ENCODE measurements at regions not wholly inside any gene's neighbourhood (a gene's known extent, or its start where the extent isn't known, plus 50 kb on each side); places are given as distances from the start of the nearest gene placed in this dataset.

DNA sequence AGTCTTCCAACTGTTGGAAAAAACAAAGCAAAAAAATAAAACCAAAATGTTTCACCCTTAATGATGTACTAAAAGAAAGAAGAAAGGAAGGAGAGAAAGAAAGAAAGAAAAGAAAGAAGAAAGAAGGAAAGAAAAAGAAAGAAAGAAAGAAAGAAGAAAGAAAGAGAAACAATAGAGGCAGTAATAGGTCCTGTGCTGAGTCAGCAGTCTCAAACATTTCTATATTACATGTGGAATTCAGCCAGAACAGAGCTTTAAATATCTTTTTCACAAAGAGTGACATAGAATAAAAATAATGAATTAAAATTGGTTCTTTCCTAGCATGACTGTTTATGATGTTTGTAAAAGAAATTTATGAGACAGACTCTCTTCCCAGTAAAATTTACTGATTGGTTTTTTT is 1135.3 kb upstream of the CDH8 start:
- no peaks in the 10 kb centered on the region for H3K9me3 ChIP-seq (ENCODE audit: control insufficient read depth, insufficient read depth, low read depth, low read length)
- ATAC-seq, result no peak
- DNase-seq (ENCODE audit: low read depth, low spot score), result no peak
- CTCF ChIA-PET, result no interaction called here
- H3K27ac ChIP-seq (ENCODE audit: low read length), result no peak overlapping the region
- no peak overlapping the region for H3K4me3 ChIP-seq (ENCODE audit: low read depth in 2 of 2, low read length in 2 of 2)
- in situ Hi-C loops (cut with HindIII; ENCODE audit: low pct_unique_long_range_greater_than_20kb, low sequenced_read_pairs) (no loop called here), intact Hi-C loops (cut with micrococcal nuclease; ENCODE audit: unreplicated experiment) (no loop called here)
- no peaks in the 10 kb centered on the region for H3K4me1 ChIP-seq (ENCODE audit: control insufficient read depth, insufficient read depth, low read length)
- no peaks in the 10 kb centered on the region for H3K27me3 ChIP-seq (ENCODE audit: control insufficient read depth, insufficient read depth, low read length)
- TF ChIP-seq POLR2AphosphoS5 (IDR thresholded peaks at IDR 0.05; ENCODE audit: low read depth, low read length), result no peak
- no peak for TF ChIP-seq TCF7L2 (IDR thresholded peaks at IDR 0.05; ENCODE audit: low read depth, low read length)
- no peak for TF ChIP-seq REST (IDR thresholded peaks at IDR 0.05; ENCODE audit: insufficient read depth in 1 of 2, low read depth in 2 of 2, low read length in 1 of 2)
- TF ChIP-seq SIN3A (IDR thresholded peaks at IDR 0.05; ENCODE audit: borderline replicate concordance, insufficient read depth, low read depth, low read length), result no peak
- TF ChIP-seq, protein P1, sequence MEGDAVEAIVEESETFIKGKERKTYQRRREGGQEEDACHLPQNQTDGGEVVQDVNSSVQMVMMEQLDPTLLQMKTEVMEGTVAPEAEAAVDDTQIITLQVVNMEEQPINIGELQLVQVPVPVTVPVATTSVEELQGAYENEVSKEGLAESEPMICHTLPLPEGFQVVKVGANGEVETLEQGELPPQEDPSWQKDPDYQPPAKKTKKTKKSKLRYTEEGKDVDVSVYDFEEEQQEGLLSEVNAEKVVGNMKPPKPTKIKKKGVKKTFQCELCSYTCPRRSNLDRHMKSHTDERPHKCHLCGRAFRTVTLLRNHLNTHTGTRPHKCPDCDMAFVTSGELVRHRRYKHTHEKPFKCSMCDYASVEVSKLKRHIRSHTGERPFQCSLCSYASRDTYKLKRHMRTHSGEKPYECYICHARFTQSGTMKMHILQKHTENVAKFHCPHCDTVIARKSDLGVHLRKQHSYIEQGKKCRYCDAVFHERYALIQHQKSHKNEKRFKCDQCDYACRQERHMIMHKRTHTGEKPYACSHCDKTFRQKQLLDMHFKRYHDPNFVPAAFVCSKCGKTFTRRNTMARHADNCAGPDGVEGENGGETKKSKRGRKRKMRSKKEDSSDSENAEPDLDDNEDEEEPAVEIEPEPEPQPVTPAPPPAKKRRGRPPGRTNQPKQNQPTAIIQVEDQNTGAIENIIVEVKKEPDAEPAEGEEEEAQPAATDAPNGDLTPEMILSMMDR (IDR thresholded peaks at IDR 0.05), result no peak
- H3K36me3 ChIP-seq (ENCODE audit: control insufficient read depth, insufficient read depth, low read length), result no peaks in the 10 kb centered on the region
- POLR2A ChIA-PET, result no interaction called here
- BruUV-seq (replicated peaks), result no TSS peak

- no TSS peak for BruUV-seq (replicated peaks)
- intact Hi-C loops (cut with micrococcal nuclease; ENCODE audit: unreplicated experiment) (no loop called here), in situ Hi-C loops (cut with HindIII; ENCODE audit: low pct_unique_long_range_greater_than_20kb, low sequenced_read_pairs) (no loop called here)
- Histone ChIP-seq H3K9me3 (ENCODE audit: control insufficient read depth, insufficient read depth, low read depth, low read length) (no peaks in the 10 kb centered on the region), H3K27ac (ENCODE audit: low read length) (no peak overlapping the region), H3K36me3 (ENCODE audit: control insufficient read depth, insufficient read depth, low read length) (no peaks in the 10 kb centered on the region), H3K4me1 (ENCODE audit: control insufficient read depth, insufficient read depth, low read length) (no peaks in the 10 kb centered on the region), H3K27me3 (ENCODE audit: control insufficient read depth, insufficient read depth, low read length) (no peaks in the 10 kb centered on the region), H3K4me3 (ENCODE audit: low read depth in 2 of 2, low read length in 2 of 2) (no peak overlapping the region)
- CTCF ChIA-PET, result no interaction called here
- ATAC-seq (no peak), DNase-seq (ENCODE audit: low read depth, low spot score) (no peak)
- TF ChIP-seq POLR2AphosphoS5 (IDR thresholded peaks at IDR 0.05; ENCODE audit: low read depth, low read length), result no peak
- no peak for TF ChIP-seq REST (IDR thresholded peaks at IDR 0.05; ENCODE audit: insufficient read depth in 1 of 2, low read depth in 2 of 2, low read length in 1 of 2)
- no peak for TF ChIP-seq SIN3A (IDR thresholded peaks at IDR 0.05; ENCODE audit: borderline replicate concordance, insufficient read depth, low read depth, low read length)
- TF ChIP-seq TCF7L2 (IDR thresholded peaks at IDR 0.05; ENCODE audit: low read depth, low read length), result no peak
- TF ChIP-seq, protein P1 (IDR thresholded peaks at IDR 0.05), result no peak
- POLR2A ChIA-PET, result no interaction called here
Observed at GRCh38 chr16:63169100-63169499, 1132.9 kb upstream of the CDH8 start.
